LNCaP clone FGC (cell line): ENCODE measurements at regions not wholly inside any gene's neighbourhood (a gene's known extent, or its start where the extent isn't known, plus 50 kb on each side); places are given as distances from the start of the nearest gene placed in this dataset.
"Not testable (repeated sequence)": the region's sequence is repeated elsewhere in the genome, so short reads cannot be mapped to it uniquely, and the experiment has no call there.

Source experiments
- DNase-seq: peaks from one replicate; pipeline ENCODE4 v3.0.0-alpha.2; 2011; ENCODE audit warnings: low read depth
- H3K4me3 ChIP-seq: 2 replicates; pipeline ENCODE4 v1.5.1; 2011; ENCODE audit warnings: mild to moderate bottlenecking, low read depth, low read length, control low read depth
- CTCF ChIP-seq: IDR thresholded peaks from 2 replicates; pipeline ENCODE4 v1.5.1; 2012; ENCODE audit warnings: mild to moderate bottlenecking; ENCODE audit not compliant: control insufficient read depth, insufficient read depth; ENCODE audit errors: extremely low read depth

GRCh38 chr2:150261691-150262090, 225.8 kb downstream of the RND3 start:
- TF ChIP-seq CTCF, result no peak
- no peak overlapping the region for H3K4me3 ChIP-seq
- no peak for DNase-seq

GRCh38 chr2:150260636-150261035, 226.8 kb downstream of the RND3 start:
- no peak overlapping the region for H3K4me3 ChIP-seq
- TF ChIP-seq CTCF, result no peak
- no peak for DNase-seq

- no peak for TF ChIP-seq CTCF
- no peak for DNase-seq
- H3K4me3 ChIP-seq, result no peak overlapping the region
Observed at GRCh38 chr2:150259746-150260145, 227.7 kb downstream of the RND3 start.

- TF ChIP-seq CTCF, result no peak
- H3K4me3 ChIP-seq, result no peak overlapping the region
- DNase-seq, result no peak
Observed at GRCh38 chr2:150258781-150259307, 228.6 kb downstream of the RND3 start.

GRCh38 chr2:150256736-150257135, 230.7 kb downstream of the RND3 start:
- no peak overlapping the region for H3K4me3 ChIP-seq
- no peak for DNase-seq
- no peak for TF ChIP-seq CTCF

- no peak for DNase-seq
- no peak for TF ChIP-seq CTCF
- H3K4me3 ChIP-seq, result no peak overlapping the region
Observed at GRCh38 chr2:150255528-150255927, 231.9 kb downstream of the RND3 start.

GRCh38 chr2:150249735-150250134, 237.7 kb downstream of the RND3 start:
- DNase-seq, result not testable (repeated sequence)

More at GRCh38 chr2:150249735-150250134, 237.7 kb downstream of the RND3 start:
- H3K4me3 ChIP-seq, result not testable (repeated sequence)
